ENCODE measurements at regions not wholly inside any gene's neighbourhood (a gene's known extent, or its start where the extent isn't known, plus 50 kb on each side); places are given as distances from the start of the nearest gene placed in this dataset.
"Not testable (repeated sequence)": the region's sequence is repeated elsewhere in the genome, so short reads cannot be mapped to it uniquely, and the experiment has no call there.

DNA sequence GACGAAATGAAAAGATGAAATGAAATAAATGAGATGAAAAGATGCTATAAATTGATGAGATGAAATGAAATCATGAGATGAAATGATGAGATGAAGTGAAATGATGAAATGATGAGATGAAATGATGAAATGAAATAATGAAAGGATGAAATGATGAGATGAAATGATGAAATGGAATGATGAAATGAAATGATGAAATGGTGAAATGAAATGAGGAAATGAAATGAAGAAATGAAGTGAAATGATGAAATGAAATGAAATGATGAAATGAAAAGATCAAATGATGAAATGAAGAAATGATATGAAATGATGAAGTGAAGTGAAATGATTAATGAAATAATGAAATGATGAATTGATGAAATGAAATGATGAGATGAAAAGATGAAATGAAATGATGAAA lies 138.5 kb upstream of the ERV3-1 start:
- not testable (repeated sequence) for DNase-seq

DNA sequence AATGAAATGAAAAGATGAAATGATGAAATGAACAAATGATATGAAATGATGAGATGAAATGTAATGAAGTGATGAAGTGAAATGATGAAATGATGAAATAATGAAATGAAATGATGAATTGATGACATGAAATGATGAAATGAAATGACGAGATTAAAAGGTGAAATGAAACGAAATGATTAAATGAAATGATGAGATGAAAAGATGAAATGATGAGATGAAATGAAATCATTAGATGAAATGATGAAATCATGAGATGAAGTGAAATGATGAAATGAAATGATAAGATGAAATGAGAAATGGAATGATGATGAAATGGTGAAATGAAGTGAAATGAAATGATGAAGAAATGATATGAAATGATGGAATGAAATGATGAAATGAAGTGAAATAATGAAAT lies 138.1 kb upstream of the ERV3-1 start:
- not testable (repeated sequence) for DNase-seq

DNA sequence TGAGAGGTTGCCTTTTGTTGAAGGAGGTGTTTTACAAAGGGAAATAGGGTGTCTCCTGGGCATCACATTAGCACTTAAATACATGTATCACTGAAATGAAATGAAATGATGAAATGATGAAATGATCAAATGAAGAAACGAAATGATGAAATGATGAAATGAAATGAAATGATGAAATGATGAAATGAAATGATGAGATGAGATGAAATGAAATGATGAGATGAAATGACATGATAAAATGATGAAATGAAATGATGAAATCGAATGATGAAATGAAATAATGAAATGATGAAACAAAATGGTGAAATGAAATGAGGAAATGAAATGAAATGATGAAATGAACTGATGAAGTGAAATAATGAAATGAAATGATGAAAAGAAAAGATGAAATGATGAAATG lies 137.6 kb upstream of the ERV3-1 start:
- not testable (repeated sequence) for DNase-seq

DNA sequence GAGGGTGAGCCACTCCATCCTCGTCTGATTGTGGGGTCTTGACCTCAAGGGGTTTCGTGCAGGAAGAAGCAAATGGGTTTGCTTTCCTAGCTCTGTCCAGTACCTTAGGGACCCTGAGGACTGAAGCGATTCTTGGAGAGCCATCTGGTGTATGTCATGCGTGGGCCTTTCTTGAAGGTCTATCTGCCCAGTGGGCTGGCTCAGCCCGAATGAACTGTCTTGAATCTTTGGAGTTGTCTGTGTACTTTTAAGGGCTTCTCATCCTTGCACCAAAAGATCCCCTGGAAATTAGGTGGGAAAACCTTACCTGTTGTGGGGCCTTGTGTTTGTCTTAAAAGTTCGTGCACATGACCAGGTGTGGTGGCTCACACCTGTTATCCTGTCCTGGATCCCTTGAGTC lies 135.4 kb upstream of the ERV3-1 start:
- not testable (repeated sequence) for DNase-seq

DNA sequence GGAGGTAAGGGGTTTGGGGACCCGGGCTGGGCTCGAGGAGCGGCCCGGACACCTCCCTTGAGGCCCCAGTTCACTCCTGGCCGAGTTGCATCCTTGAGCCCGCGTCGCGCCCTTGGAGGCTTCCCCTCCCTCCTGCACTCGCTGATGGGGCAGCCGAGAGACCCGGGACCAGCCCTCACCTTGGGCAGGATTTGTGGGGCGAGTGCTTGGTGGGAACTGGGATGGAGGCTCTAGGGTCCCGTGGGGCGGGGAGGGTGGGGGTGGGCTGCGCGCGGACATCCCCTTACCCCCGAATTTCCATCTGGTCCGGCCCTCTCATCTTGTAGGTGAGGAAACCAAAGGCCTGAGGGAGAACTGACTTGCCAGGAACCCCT lies 134.9 kb upstream of the ERV3-1 start:
- not testable (repeated sequence) for DNase-seq

DNA sequence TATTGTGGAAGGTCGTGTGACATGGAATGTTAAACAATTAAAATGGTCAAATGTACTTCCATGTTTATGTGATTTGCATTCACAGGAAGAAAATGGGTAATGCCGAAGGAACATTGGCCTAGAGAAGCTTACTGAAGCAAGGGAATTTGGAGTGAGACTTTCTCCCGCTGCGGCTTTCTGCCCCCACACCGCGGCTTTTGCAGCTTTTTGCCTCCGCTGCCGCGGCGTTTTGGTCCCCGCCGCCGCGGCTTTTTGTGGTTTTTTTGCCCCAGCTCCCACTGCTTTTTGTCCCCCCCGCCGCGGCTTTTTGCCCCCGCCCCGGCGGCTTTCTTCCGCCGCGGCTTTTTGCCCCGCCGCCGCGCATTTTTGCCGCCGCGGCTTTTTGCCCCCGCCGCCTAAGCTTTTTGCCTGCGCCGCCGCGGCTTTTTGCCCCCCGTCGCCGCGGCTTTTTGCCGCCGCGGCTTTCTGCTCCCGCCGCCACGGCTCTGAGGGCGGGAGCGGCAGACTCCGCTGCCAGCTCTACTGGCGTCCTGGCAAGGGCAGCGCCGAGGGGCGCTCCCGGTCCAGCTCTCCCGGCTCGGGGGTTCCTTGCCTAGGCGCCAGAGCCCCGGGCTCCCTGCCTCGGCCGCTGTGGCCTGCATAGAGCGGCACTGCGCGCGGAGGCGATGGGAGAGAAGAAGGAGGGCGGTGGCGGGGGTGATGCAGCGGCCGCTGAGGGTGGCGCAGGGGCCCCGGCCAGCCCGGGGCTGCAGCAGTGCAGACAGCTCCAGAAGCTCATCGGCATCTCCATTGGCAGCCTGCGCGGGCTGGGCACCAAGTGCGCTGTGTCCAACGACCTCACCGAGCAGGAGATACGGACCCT lies 134.3 kb upstream of the ERV3-1 start:
- DNase-seq = not testable (repeated sequence)

DNA sequence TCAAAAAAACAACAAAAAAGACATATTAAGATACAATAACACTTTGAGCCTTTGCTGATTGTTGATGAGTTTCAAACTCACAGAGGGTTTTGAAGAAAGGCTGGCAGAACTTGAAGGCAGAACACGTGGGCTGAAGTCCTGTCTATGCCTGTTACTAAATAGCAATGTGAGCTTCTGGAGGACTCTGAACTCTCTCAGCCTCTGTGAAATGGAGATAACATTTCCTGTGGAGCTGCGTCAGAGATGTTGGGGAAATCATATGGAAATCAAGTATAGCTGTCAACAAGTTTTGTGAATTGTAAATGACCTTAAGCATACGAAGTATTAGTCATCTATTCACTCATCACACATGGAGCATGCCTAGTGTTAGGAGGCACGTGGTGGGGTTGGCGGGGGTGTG lies 130.4 kb upstream of the ERV3-1 start:
- DNase-seq = not testable (repeated sequence)

DNA sequence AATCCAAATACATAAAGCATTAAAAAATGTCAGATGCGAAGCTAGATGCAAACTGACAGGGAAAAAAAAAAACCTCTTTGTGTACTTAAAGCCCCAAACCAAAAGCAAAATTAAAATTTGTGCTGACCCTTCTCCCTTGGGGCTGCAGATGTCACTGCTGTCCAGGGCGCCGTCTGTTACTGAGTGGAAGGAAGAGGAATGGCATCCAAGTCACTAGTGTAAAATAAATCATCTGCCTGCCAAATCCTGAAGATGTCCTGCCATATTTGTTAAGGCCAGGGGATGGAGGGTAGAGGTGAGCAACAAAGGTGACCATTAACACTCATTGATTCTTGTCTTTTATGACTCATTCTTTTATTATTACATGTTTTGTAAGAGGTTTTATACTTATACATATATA lies 126.6 kb upstream of the ERV3-1 start:
- DNase-seq = not testable (repeated sequence)

DNA sequence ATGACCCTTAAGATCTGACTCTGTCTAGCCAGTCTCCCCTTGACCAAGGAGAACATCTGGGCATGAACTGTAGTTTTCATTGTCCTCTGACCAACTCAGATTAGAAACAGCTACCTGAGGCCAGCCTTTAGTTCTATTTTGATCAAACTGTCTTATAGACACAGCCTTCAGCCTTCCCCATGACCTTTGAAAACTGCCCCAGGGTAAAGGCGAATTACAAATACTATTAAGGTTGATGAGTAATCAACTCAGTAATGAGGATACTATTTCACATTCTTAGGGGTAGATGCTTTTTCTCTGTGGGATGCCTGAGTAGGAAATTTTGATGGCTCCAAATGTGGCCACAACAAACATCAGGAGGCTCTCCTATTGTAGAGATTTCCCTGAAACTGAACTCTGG lies 125.8 kb upstream of the ERV3-1 start:
- not testable (repeated sequence) for DNase-seq

DNA sequence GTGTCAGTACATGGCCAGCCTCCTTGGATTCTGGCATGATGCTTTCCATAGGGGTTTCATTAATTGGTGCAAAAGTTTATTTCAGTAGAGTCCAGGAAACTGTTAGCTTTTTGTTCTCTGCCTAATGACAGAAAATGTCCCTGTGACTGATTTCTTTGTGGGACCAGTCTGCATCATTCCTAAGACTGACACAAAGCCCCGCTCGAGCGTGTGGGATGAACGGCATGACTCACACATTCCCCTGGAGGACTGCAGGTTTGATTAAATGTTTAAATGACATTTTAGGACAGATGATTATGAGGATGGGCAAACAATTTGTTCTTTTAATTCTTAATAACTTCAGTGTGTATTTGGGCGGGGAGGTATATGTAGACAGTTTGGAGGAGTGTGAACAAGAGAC lies 120.9 kb upstream of the ERV3-1 start:
- not testable (repeated sequence) for DNase-seq

DNA sequence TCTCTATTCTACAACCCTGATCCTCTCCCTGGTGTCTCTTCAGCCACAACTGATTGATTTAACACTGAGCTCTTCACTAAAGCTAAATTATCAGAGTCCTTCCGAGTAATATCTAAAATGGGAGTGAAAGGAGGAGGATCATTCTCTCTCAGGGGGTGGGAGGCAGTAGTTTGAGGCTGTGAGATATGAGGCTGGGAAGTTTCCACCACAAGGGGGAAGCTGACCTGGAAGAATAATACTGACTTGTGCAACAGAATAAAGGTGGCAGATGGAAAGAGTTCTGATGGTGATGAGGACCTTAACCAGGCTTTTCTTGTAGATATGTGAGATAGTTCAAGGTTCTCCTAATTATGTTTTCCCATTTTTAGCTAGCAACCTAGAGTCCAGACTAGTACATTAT lies 118.1 kb upstream of the ERV3-1 start:
- not testable (repeated sequence) for DNase-seq

DNA sequence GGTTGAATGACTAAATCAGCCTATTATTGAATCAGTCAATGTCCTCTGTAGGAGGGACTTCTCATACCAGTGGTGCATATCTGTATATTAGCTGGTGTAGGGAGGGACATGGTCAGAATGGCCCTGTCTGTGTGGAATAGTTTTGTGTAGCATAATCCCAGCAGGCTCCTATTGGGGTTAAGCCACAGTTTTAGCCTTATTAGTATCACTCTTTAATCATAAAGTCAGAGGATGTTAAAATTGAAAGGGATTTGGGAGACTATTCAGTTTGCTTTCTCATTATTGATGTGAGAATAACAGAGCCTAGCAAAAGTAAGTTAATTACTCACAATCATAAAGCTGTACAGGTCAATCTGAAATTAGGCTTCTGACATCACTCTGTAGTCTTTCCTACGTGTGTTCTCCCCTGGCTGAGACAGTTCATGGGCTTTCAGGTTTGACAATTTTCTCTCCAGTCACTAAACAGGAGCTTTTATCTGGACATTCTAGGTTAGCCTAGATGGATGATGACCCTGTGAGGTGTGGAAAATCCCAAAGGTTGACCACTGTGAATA lies 99.2 kb upstream of the ERV3-1 start:
- not testable (repeated sequence) for DNase-seq

DNA sequence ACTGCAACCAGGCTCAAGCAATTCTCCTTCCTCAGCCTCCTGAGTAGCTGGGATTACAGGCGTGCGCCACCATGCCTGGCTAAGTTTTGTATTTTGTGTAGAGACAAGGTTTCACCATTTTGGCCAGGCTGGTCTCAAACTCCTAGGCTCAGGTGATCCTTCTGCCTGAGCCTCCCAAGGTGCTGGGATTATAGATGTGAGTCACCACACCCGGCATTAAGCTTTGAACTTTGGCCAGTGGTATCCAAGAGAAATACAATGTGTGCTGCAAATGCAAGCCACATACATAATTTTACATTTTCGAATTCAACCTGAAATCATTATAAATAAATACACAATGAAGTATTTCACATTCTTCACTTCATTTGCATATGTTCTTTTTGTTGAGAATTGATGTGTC lies 94.0 kb upstream of the ERV3-1 start:
- not testable (repeated sequence) for DNase-seq

DNA sequence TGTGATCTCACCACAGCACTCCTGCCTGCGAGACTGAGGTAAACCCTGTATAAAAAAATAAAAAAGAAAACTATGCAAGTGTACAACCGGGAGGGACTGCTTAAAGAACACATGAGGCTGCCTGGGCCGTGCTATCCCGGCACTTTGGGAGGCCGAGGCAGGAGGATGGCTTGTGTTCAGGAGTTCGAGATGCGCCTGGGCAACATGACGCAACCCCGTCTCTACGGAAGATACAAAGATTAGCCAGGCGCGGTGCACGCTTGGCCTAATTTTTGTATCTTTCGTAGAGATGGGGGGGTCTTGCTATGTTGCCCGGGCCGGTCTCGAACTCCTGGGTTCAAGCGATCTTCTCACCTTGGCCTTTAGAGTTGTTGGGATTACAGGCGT lies 75.2 kb upstream of the ERV3-1 start:
- DNase-seq = not testable (repeated sequence)

DNA sequence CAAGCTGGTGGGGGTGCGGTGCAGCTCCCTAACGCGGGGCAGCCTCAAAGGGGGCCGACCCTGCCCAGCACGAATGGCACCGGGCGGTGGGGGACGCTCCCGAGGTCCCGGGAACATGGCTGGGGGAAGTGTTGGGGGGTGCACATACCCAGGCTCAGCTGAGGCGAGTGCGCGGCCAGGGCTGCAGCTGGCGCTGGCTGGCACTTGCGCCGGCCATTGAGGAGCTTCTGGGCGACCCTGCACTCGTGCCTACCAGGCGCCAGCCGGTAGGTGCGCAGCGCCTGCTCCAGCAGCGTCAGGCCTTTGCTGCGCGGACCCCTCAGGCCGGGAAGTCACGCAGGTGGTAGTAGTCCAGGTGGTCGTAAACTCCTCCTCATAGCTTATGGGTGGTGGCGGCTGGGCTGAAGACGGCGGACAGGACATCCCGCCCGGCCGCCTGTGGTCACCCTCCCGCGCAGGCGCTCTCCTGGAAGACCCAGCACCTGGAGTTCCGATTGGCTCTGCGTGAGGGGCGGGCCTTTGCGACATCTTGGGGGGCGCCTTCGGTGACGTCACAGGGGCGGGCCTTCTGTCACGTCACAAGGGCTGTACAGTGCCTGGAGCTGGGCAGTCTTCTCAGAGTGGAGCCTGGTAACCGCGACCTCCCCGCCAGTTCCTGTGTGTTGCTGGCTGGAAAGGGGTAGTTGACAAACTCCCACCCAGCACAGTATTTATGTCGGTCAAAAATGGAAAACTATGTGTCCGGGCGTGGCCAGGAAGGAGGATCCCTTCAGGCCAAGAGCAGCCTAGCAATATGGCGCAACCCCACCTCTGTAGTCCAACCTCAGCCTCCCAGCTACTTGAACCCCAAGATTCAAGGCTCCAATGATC lies 74.5 kb upstream of the ERV3-1 start:
- peak; percentile 93 for DNase-seq

DNA sequence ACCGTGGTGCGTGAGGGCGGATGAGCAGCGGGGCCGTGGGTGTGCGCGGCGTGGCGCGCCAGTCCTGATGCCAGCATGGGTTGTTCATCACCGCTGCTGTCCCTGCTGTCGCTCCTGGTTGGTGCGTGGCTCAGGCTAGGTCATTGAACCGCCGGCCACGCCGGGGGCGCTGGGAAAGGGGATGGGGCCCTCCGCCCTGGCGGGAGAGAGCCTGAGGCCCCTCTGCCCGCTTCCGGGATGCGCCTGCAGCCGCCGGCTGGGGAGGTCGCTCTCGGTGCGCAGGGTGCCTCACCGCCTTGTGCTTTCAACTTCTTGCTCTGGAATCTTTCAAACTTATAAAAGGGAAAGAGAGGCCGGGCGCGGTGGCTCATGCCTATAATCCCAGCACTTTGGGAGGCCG lies 68.5 kb upstream of the ERV3-1 start:
- not testable (repeated sequence) for DNase-seq

DNA sequence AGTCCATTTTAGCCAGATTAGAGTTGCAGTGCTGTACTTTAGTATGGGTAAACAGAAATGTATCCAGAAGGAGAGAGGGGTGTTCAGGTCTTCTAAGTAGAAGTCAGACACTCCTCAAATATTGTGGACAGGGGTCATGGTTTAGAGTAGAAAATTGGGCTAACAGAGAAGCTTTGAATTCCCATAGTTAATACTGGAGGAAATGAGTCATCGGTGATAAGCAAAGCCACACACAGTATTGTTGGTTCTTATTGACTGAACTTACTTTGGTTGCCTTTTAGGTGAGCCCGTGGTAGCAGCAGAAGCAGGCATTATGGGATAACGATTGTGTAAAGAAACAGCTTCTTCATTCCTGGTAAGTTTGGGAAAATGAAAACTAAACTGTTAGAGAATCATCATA lies 66.7 kb upstream of the ERV3-1 start:
- not testable (repeated sequence) for DNase-seq

DNA sequence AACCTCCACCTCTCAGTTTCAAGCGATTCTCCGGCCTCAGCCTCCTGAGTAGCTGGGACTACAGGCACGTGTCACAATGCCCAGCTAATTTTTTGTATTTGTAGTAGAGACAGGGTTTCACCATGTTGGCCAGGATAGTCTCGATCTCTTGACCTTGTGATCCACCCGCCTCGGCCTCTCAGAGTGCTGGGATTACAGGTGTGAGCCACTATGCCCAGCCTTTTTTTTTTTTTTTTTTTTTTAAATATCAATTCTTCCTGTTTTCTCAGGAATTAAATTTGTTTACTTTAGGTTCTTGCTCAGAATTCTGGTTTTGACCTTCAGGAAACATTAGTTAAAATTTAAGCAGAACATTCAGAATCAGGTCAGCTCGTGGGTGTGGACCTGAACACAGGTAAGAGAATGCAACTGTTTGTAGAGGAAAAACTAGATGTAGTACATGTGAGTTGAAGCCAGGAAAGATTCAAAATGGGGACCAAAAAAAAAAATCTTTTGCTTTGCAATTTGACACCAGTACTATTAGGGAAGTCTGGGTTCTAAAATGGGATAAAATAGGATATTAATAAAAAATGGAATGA lies 65.5 kb upstream of the ERV3-1 start:
- not testable (repeated sequence) for DNase-seq

DNA sequence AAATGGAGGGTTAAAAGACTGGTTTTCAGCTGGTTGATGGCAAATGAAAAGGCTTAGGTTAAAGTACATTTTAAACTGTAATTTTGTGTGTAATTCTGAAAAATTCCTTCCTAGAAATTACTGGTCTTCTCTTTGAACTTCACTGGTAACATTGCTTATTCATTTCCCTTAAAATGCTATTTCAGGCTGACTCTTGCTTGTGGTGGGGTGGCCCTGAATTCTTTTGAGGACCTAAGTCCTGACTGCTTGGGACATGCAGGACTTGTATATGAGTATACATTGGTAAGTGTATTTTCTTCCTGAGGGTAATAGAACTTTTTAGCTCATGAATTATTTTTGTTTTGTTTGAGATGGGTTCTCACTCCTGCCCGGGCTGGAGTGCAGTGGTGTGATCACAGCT lies 63.0 kb upstream of the ERV3-1 start:
- not testable (repeated sequence) for DNase-seq

DNA sequence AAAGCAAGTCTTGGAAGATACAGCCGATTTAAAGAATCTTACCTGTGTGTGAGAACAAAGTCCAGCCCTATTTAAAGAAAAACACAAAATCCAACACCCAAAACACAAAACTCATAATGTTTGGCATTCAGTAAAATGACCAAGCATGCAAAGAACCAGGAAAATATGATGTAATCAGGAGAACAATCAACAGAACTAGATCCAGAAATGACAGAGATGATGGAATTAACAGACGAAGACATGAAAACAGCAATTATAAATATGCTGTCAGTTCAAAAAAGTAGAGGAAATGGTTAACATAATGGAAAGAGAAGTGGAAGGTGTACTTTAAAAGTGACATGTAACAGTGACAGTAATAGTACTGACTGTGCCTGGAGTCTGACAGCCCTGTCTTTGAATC lies 56.1 kb upstream of the ERV3-1 start:
- DNase-seq = not testable (repeated sequence)

DNA sequence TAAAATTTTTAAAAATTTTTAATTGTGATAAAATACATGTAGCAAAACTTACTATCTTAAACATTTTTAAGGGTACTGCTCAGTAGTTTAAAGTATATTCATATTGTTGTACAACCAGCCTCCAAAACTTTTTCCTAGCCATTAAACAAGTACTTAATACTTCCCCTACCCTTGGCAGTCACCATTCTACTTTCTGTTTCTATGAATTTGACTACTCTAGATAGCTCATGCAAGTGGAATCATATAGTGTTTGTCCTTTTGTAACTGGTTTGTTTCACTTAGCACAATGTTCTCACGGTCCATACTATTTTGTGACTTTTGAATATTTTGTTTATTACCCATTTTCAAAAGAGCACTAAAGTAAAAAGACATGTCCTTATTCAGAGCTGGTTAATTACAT lies 52.8 kb upstream of the ERV3-1 start:
- not testable (repeated sequence) for DNase-seq
